ENCODE measurements at regions not wholly inside any gene's neighbourhood (a gene's known extent, or its start where the extent isn't known, plus 50 kb on each side); places are given as distances from the start of the nearest gene placed in this dataset.

DNA sequence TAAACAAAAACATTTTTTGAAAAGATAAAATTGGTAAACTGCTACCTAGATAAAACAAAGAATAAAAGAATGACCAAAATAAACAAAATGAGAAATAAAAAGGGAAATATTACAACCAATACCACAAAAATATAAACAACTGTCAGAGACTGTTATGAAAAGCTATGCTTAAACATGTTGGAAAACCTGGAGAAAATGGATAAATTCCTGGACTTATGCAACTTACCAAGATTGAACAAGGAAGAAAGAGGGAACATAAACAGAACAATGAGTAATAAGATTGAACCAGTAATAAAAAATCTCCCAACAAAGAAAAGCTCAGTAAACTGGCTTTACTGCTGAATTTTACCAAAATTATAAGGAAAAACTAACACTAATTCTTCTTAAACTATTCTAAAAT, 518.7 kb downstream of the GRXCR1 start (continued):
- TF ChIP-seq, protein P1, sequence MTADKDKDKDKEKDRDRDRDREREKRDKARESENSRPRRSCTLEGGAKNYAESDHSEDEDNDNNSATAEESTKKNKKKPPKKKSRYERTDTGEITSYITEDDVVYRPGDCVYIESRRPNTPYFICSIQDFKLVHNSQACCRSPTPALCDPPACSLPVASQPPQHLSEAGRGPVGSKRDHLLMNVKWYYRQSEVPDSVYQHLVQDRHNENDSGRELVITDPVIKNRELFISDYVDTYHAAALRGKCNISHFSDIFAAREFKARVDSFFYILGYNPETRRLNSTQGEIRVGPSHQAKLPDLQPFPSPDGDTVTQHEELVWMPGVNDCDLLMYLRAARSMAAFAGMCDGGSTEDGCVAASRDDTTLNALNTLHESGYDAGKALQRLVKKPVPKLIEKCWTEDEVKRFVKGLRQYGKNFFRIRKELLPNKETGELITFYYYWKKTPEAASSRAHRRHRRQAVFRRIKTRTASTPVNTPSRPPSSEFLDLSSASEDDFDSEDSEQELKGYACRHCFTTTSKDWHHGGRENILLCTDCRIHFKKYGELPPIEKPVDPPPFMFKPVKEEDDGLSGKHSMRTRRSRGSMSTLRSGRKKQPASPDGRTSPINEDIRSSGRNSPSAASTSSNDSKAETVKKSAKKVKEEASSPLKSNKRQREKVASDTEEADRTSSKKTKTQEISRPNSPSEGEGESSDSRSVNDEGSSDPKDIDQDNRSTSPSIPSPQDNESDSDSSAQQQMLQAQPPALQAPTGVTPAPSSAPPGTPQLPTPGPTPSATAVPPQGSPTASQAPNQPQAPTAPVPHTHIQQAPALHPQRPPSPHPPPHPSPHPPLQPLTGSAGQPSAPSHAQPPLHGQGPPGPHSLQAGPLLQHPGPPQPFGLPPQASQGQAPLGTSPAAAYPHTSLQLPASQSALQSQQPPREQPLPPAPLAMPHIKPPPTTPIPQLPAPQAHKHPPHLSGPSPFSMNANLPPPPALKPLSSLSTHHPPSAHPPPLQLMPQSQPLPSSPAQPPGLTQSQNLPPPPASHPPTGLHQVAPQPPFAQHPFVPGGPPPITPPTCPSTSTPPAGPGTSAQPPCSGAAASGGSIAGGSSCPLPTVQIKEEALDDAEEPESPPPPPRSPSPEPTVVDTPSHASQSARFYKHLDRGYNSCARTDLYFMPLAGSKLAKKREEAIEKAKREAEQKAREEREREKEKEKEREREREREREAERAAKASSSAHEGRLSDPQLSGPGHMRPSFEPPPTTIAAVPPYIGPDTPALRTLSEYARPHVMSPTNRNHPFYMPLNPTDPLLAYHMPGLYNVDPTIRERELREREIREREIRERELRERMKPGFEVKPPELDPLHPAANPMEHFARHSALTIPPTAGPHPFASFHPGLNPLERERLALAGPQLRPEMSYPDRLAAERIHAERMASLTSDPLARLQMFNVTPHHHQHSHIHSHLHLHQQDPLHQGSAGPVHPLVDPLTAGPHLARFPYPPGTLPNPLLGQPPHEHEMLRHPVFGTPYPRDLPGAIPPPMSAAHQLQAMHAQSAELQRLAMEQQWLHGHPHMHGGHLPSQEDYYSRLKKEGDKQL (CRISPR knock-in tag; IDR thresholded peaks at IDR 0.05; ENCODE audit: low read depth), result no peak

DNA sequence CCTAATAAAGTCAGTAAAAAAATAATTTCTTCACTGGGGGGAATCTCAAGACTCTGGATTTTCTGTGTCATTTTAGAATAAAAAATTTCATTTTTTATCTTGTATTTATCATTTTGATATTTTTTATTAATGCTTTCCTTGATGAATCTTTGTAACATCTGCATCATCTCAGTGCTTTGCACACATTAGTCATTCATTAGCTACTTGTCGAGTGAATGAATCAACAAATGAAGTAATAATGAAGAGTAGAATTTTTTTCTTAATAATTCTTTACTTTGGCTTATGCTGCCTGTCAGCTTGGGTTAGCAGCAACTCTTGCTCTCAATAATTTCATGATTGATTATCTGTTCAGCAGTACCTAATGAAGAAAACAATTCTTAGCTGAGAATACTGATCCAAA, 530.8 kb downstream of the GRXCR1 start:
- no peaks in the 10 kb centered on the region for H3K27me3 ChIP-seq (ENCODE audit: control insufficient read depth in 1 of 2, insufficient read depth in 2 of 2, low read length in 2 of 2)
- no peak overlapping the region for H3K27ac ChIP-seq (ENCODE audit: extremely low read length, insufficient read depth, low read length)
- CTCF ChIA-PET (ENCODE audit: low intra/inter-chr PET ratio, low total read pairs), result no interaction called here
- DNase-seq (ENCODE audit: low spot score) (no peak), FAIRE-seq (no peak), ATAC-seq (no peak)
- intact Hi-C loops (cut with micrococcal nuclease; ENCODE audit: unreplicated experiment) (no loop called here), in situ Hi-C loops (cut with HindIII; ENCODE audit: extremely low pct_ligation_motif_present, low pct_unique_long_range_greater_than_20kb) (no loop called here)
- no peaks in the 10 kb centered on the region for H4K20me1 ChIP-seq (ENCODE audit: insufficient read depth, low read length)
- 2% methylated on average over 1 of the region's 1 CpG for WGBS (ENCODE audit: low lambda C conversion rate)
- peaks cover 31% of the 10 kb centered on the region for H3K9me3 ChIP-seq (ENCODE audit: low read length)
- H3K36me3 ChIP-seq (replicated peaks in 1 of 2; ENCODE audit: control insufficient read depth in 1 of 2, insufficient read depth in 2 of 2, low read length in 2 of 2), result no peaks in the 10 kb centered on the region
- H3K4me2 ChIP-seq (ENCODE audit: low read depth, low read length), result no peak overlapping the region
- POLR2A ChIA-PET, result no interaction called here
- no peak overlapping the region for H2AFZ ChIP-seq (ENCODE audit: low read length)
- no peak overlapping the region for H3K4me3 ChIP-seq (replicated peaks in 1 of 3; ENCODE audit: insufficient read depth in 1 of 3, low read depth in 2 of 3, low read length in 3 of 3)
- BruUV-seq (replicated peaks), result no TSS peak
- no peaks in the 10 kb centered on the region for H3K4me1 ChIP-seq (ENCODE audit: insufficient read depth, low read length)
- H3K9ac ChIP-seq (ENCODE audit: insufficient read depth, low read depth, low read length), result no peak overlapping the region
- no peaks in the 10 kb centered on the region for H3K79me2 ChIP-seq (ENCODE audit: insufficient read depth, low read length)
- no peak for TF ChIP-seq ZNF343 (CRISPR knock-in tag; IDR thresholded peaks at IDR 0.05)
- no peak for TF ChIP-seq ZNF629 (CRISPR knock-in tag; conservative IDR thresholded peaks at IDR 0.05)
- TF ChIP-seq, protein P2, sequence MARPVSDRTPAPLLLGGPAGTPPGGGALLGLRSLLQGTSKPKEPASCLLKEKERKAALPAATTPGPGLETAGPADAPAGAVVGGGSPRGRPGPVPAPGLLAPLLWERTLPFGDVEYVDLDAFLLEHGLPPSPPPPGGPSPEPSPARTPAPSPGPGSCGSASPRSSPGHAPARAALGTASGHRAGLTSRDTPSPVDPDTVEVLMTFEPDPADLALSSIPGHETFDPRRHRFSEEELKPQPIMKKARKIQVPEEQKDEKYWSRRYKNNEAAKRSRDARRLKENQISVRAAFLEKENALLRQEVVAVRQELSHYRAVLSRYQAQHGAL (CRISPR knock-in tag; IDR thresholded peaks at IDR 0.05; ENCODE audit: not compliant biosample characterization), result no peak
- TF ChIP-seq, protein P3, sequence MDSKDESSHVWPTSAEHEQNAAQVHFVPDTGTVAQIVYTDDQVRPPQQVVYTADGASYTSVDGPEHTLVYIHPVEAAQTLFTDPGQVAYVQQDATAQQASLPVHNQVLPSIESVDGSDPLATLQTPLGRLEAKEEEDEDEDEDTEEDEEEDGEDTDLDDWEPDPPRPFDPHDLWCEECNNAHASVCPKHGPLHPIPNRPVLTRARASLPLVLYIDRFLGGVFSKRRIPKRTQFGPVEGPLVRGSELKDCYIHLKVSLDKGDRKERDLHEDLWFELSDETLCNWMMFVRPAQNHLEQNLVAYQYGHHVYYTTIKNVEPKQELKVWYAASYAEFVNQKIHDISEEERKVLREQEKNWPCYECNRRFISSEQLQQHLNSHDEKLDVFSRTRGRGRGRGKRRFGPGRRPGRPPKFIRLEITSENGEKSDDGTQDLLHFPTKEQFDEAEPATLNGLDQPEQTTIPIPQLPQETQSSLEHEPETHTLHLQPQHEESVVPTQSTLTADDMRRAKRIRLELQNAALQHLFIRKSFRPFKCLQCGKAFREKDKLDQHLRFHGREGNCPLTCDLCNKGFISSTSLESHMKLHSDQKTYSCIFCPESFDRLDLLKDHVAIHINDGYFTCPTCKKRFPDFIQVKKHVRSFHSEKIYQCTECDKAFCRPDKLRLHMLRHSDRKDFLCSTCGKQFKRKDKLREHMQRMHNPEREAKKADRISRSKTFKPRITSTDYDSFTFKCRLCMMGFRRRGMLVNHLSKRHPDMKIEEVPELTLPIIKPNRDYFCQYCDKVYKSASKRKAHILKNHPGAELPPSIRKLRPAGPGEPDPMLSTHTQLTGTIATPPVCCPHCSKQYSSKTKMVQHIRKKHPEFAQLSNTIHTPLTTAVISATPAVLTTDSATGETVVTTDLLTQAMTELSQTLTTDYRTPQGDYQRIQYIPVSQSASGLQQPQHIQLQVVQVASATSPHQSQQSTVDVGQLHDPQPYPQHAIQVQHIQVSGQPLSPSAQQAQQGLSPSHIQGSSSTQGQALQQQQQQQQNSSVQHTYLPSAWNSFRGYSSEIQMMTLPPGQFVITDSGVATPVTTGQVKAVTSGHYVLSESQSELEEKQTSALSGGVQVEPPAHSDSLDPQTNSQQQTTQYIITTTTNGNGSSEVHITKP (CRISPR knock-in tag; IDR thresholded peaks at IDR 0.05; ENCODE audit: low read depth), result no peak
- TF ChIP-seq HOXA5 (CRISPR knock-in tag; IDR thresholded peaks at IDR 0.05), result no peak
- TF ChIP-seq ESRRA (CRISPR knock-in tag; IDR thresholded peaks at IDR 0.05; ENCODE audit: low read depth), result no peak
- TF ChIP-seq, protein P4, sequence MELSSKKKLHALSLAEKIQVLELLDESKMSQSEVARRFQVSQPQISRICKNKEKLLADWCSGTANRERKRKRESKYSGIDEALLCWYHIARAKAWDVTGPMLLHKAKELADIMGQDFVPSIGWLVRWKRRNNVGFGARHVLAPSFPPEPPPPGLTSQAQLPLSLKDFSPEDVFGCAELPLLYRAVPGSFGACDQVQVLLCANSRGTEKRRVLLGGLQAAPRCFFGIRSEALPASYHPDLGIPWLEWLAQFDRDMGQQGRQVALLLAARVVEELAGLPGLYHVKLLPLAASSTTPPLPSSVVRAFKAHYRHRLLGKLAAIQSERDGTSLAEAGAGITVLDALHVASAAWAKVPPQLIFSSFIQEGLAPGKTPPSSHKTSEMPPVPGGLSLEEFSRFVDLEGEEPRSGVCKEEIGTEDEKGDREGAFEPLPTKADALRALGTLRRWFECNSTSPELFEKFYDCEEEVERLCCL (CRISPR knock-in tag; IDR thresholded peaks at IDR 0.05; ENCODE audit: borderline replicate concordance), result no peak
- TF ChIP-seq, protein P5, sequence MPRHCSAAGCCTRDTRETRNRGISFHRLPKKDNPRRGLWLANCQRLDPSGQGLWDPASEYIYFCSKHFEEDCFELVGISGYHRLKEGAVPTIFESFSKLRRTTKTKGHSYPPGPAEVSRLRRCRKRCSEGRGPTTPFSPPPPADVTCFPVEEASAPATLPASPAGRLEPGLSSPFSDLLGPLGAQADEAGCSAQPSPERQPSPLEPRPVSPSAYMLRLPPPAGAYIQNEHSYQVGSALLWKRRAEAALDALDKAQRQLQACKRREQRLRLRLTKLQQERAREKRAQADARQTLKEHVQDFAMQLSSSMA (CRISPR knock-in tag; IDR thresholded peaks at IDR 0.05), result no peak
- TF ChIP-seq MLLT10 (CRISPR knock-in tag; IDR thresholded peaks at IDR 0.05), result no peak
- no peak for TF ChIP-seq TMF1 (CRISPR knock-in tag; IDR thresholded peaks at IDR 0.05; ENCODE audit: low read depth)
- no peak for TF ChIP-seq SNAPC2 (CRISPR knock-in tag; IDR thresholded peaks at IDR 0.05)

Measured in HepG2 (cell line).